ENCODE measurements at regions not wholly inside any gene's neighbourhood (a gene's known extent, or its start where the extent isn't known, plus 50 kb on each side); places are given as distances from the start of the nearest gene placed in this dataset.

- DNase-seq: no peak
- intact Hi-C loops (cut with micrococcal nuclease): no loop called here
- ATAC-seq: no peak
- H3K27ac Mint-ChIP-seq: no peak overlapping the region
- no peaks in the 10 kb centered on the region for H3K36me3 Mint-ChIP-seq
- H3K4me3 Mint-ChIP-seq: no peak overlapping the region
- no peaks in the 10 kb centered on the region for H3K9me3 Mint-ChIP-seq
- Histone ChIP-seq H3K36me3 (ENCODE audit: control insufficient read depth, insufficient read depth, low read length) (no peaks in the 10 kb centered on the region), H3K9me3 (ENCODE audit: control insufficient read depth, insufficient read depth, low read length) (no peaks in the 10 kb centered on the region), H3K4me3 (ENCODE audit: low read length) (no peak overlapping the region), H3K27me3 (ENCODE audit: control insufficient read depth, insufficient read depth, low read length) (no peaks in the 10 kb centered on the region), H3K4me1 (ENCODE audit: control insufficient read depth, insufficient read depth, low read length) (no peaks in the 10 kb centered on the region), H3K27ac (ENCODE audit: low read length) (no peak overlapping the region)
- H3K27me3 Mint-ChIP-seq (ENCODE audit: low read depth in 2 of 2): no peaks in the 10 kb centered on the region
- TF ChIP-seq, protein P1, sequence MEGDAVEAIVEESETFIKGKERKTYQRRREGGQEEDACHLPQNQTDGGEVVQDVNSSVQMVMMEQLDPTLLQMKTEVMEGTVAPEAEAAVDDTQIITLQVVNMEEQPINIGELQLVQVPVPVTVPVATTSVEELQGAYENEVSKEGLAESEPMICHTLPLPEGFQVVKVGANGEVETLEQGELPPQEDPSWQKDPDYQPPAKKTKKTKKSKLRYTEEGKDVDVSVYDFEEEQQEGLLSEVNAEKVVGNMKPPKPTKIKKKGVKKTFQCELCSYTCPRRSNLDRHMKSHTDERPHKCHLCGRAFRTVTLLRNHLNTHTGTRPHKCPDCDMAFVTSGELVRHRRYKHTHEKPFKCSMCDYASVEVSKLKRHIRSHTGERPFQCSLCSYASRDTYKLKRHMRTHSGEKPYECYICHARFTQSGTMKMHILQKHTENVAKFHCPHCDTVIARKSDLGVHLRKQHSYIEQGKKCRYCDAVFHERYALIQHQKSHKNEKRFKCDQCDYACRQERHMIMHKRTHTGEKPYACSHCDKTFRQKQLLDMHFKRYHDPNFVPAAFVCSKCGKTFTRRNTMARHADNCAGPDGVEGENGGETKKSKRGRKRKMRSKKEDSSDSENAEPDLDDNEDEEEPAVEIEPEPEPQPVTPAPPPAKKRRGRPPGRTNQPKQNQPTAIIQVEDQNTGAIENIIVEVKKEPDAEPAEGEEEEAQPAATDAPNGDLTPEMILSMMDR (IDR thresholded peaks at IDR 0.05): no peak
- no peaks in the 10 kb centered on the region for H3K4me1 Mint-ChIP-seq
- no CpG with 5 or more reads among the region's 1 CpG for WGBS (ENCODE audit: insufficient coverage)
Measured at GRCh38 chr12:116463366-116463765, 95.8 kb upstream of the MAP1LC3B2 start.

GRCh38 chr12:116465407-116465806 lies 93.8 kb upstream of the MAP1LC3B2 start:
- Mint-ChIP-seq H3K36me3 (no peaks in the 10 kb centered on the region), H3K27ac (no peak overlapping the region), H3K27me3 (ENCODE audit: low read depth in 2 of 2) (no peaks in the 10 kb centered on the region), H3K4me1 (no peaks in the 10 kb centered on the region), H3K9me3 (no peaks in the 10 kb centered on the region), H3K4me3 (no peak overlapping the region)
- DNase-seq (no peak), ATAC-seq (no peak)
- Histone ChIP-seq H3K4me1 (ENCODE audit: control insufficient read depth, insufficient read depth, low read length) (no peaks in the 10 kb centered on the region), H3K36me3 (ENCODE audit: control insufficient read depth, insufficient read depth, low read length) (no peaks in the 10 kb centered on the region), H3K27me3 (ENCODE audit: control insufficient read depth, insufficient read depth, low read length) (no peaks in the 10 kb centered on the region), H3K4me3 (ENCODE audit: low read length) (no peak overlapping the region), H3K9me3 (ENCODE audit: control insufficient read depth, insufficient read depth, low read length) (no peaks in the 10 kb centered on the region), H3K27ac (ENCODE audit: low read length) (no peak overlapping the region)
- TF ChIP-seq, protein P1 (IDR thresholded peaks at IDR 0.05): no peak
- 85% methylated on average over 3 of the region's 3 CpGs for WGBS (ENCODE audit: insufficient coverage)
- intact Hi-C loops (cut with micrococcal nuclease): no loop called here

DNA sequence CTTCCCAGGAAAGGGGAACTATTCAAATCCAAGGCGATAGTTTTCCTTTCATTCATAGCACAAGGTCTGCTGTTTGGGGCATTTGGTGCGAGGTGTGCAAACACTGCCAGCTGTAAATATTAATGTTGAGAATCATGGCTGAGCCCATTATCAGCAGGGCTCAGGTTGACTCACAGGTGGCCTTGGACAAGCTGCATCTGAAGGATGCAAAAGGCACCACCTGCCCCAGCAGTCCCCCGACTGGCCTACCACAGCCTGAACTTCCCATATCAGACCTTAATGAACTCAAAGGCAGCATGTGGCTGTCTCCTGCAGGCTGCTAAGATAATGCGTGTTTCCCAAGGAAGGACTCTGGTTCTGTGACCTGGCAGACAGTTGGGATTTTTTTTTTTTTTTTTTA lies 93.3 kb upstream of the MAP1LC3B2 start:
- Histone ChIP-seq H3K36me3 (ENCODE audit: control insufficient read depth, insufficient read depth, low read length) (no peaks in the 10 kb centered on the region), H3K9me3 (ENCODE audit: control insufficient read depth, insufficient read depth, low read length) (no peaks in the 10 kb centered on the region), H3K27ac (ENCODE audit: low read length) (no peak overlapping the region), H3K4me1 (ENCODE audit: control insufficient read depth, insufficient read depth, low read length) (no peaks in the 10 kb centered on the region), H3K27me3 (ENCODE audit: control insufficient read depth, insufficient read depth, low read length) (no peaks in the 10 kb centered on the region), H3K4me3 (ENCODE audit: low read length) (no peak overlapping the region)
- Mint-ChIP-seq H3K4me3 (no peak overlapping the region), H3K27ac (no peak overlapping the region), H3K36me3 (no peaks in the 10 kb centered on the region), H3K9me3 (no peaks in the 10 kb centered on the region), H3K4me1 (no peaks in the 10 kb centered on the region), H3K27me3 (ENCODE audit: low read depth in 2 of 2) (no peaks in the 10 kb centered on the region)
- WGBS (ENCODE audit: insufficient coverage): 84% methylated on average over 3 of the region's 4 CpGs
- TF ChIP-seq, protein P1 (IDR thresholded peaks at IDR 0.05): no peak
- intact Hi-C loops (cut with micrococcal nuclease): no loop called here
- DNase-seq (no peak), ATAC-seq (no peak)

GRCh38 chr12:116466536-116466935 lies 92.6 kb upstream of the MAP1LC3B2 start:
- WGBS (ENCODE audit: insufficient coverage): 89% methylated on average over 3 of the region's 3 CpGs

More at GRCh38 chr12:116466536-116466935, 92.6 kb upstream of the MAP1LC3B2 start:
- Histone ChIP-seq H3K27ac (ENCODE audit: low read length) (no peak overlapping the region), H3K9me3 (ENCODE audit: control insufficient read depth, insufficient read depth, low read length) (no peaks in the 10 kb centered on the region), H3K27me3 (ENCODE audit: control insufficient read depth, insufficient read depth, low read length) (no peaks in the 10 kb centered on the region), H3K4me1 (ENCODE audit: control insufficient read depth, insufficient read depth, low read length) (no peaks in the 10 kb centered on the region), H3K36me3 (ENCODE audit: control insufficient read depth, insufficient read depth, low read length) (no peaks in the 10 kb centered on the region), H3K4me3 (ENCODE audit: low read length) (no peak overlapping the region)
- Mint-ChIP-seq H3K9me3 (no peaks in the 10 kb centered on the region), H3K36me3 (no peaks in the 10 kb centered on the region), H3K4me3 (no peak overlapping the region), H3K27me3 (ENCODE audit: low read depth in 2 of 2) (no peaks in the 10 kb centered on the region), H3K4me1 (no peaks in the 10 kb centered on the region), H3K27ac (no peak overlapping the region)
- intact Hi-C loops (cut with micrococcal nuclease): no loop called here
- ATAC-seq (no peak), DNase-seq (no peak)
- TF ChIP-seq, protein P1 (IDR thresholded peaks at IDR 0.05): no peak

All from natural killer cell (primary cell).